Tibial nerve (tissue), 3 donors: ENCODE measurements at regions not wholly inside any gene's neighbourhood (a gene's known extent, or its start where the extent isn't known, plus 50 kb on each side); places are given as distances from the start of the nearest gene placed in this dataset.

Source experiments
- POLR2A ChIP-seq, 2 donors: fragments of 450-650 bp; IDR thresholded peaks; one replicate each; pipeline ENCODE4 v1.6.1; 2017; ENCODE audit warnings: antibody characterized with exemption in 2 of 2, mild to moderate bottlenecking in 2 of 2, moderate library complexity in 2 of 2
- TF ChIP-seq, protein P1 (sequence below), 5 experiments: fragments of 200-600 bp in 3 of 5; fragments of 450-650 bp in 2 of 5; sonication (generic) in 3 of 5; IDR thresholded peaks; one replicate each; pipeline ENCODE4 v1.5.1; 2016 to 2019; ENCODE audit warnings: antibody characterized with exemption in 5 of 5, mild to moderate bottlenecking in 3 of 5, moderate library complexity in 2 of 5

DNA sequence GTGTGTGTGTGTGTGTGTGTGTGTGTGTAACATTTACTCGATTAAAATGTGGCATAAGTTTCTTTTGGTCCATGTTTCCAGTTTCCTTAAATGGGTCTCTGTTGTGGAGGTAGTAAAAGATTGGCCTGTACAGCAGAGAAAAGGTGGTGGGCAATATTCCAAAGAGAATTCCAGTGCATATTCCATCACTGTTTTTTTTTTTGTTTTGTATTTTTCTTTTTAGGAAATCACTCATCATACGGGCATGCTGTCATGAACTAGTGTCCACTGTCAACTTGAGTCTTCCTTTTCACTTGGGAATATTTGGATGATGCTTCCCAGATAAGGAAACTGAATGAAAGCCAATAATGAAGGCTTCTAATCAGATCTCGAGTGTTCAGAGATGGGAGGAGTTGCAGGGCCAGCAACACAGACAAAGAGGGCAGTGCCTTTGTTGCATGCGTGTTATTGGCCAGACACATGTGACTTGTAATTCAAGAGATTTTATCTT is 95.2 kb upstream of the PDGFD start:
- TF ChIP-seq POLR2A (IDR thresholded peaks at IDR 0.05) = no peak
- TF ChIP-seq, protein P1, sequence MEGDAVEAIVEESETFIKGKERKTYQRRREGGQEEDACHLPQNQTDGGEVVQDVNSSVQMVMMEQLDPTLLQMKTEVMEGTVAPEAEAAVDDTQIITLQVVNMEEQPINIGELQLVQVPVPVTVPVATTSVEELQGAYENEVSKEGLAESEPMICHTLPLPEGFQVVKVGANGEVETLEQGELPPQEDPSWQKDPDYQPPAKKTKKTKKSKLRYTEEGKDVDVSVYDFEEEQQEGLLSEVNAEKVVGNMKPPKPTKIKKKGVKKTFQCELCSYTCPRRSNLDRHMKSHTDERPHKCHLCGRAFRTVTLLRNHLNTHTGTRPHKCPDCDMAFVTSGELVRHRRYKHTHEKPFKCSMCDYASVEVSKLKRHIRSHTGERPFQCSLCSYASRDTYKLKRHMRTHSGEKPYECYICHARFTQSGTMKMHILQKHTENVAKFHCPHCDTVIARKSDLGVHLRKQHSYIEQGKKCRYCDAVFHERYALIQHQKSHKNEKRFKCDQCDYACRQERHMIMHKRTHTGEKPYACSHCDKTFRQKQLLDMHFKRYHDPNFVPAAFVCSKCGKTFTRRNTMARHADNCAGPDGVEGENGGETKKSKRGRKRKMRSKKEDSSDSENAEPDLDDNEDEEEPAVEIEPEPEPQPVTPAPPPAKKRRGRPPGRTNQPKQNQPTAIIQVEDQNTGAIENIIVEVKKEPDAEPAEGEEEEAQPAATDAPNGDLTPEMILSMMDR (IDR thresholded peaks at IDR 0.05) = no peak
